Spleen (tissue), 7 donors: ENCODE measurements at regions not wholly inside any gene's neighbourhood (a gene's known extent, or its start where the extent isn't known, plus 50 kb on each side); places are given as distances from the start of the nearest gene placed in this dataset.
"Not testable (repeated sequence)": the region's sequence is repeated elsewhere in the genome, so short reads cannot be mapped to it uniquely, and the experiment has no call there.

Experiments used
- CTCF ChIP-seq, 11 experiments: fragments of 200-600 bp in 7 of 11; fragments of 450-650 bp in 4 of 11; sonication (generic) in 4 of 11; IDR thresholded peaks in 8 of 11; conservative IDR thresholded peaks in 3 of 11; 1 replicate in 7 of 11; 2 replicates in 4 of 11; pipeline versions ENCODE4 v1.4.0 to v1.8.0; 2016 to 2021; ENCODE audit warnings: antibody characterized with exemption in 11 of 11, inconsistent platforms in 4 of 11, mild to moderate bottlenecking in 1 of 11
- POLR2A ChIP-seq, 3 donors: fragments of 450-650 bp; IDR thresholded peaks; one replicate each; pipeline ENCODE4 v1.5.1; 2017; ENCODE audit warnings: antibody characterized with exemption in 3 of 3, mild to moderate bottlenecking in 1 of 3
- POLR2AphosphoS5 ChIP-seq, 3 donors: sonication (generic); formaldehyde crosslinking; IDR thresholded peaks; one replicate each; pipeline ENCODE4 v1.5.1; 2017; ENCODE audit warnings: antibody characterized with exemption in 3 of 3
- donor health status: DM: no; HTN: no; CAD: no; lungs with moderate emphysema.
- donor health status: DM: no; HTN: no; CAD: no.
- donor health status: DM: no; HTN: no; CAD: no.

- TF ChIP-seq CTCF (IDR thresholded peaks at IDR 0.05 in 8 of 11, conservative IDR thresholded peaks at IDR 0.05 in 3 of 11); POLR2A (IDR thresholded peaks at IDR 0.05); POLR2AphosphoS5 (IDR thresholded peaks at IDR 0.05): not testable (repeated sequence)
Observed at GRCh38 chr9:61386816-61387102, 196.9 kb downstream of the SPATA31A7 start.
